Small intestine (tissue), 7 donors: ENCODE measurements at regions not wholly inside any gene's neighbourhood (a gene's known extent, or its start where the extent isn't known, plus 50 kb on each side); places are given as distances from the start of the nearest gene placed in this dataset.

Experiments used
- DNase-seq, 2 donors: peaks; one replicate each; pipeline versions ENCODE4 v3.0.0 to v3.0.0-alpha.2; 2013
- FAIRE-seq: peaks from 2 replicates; lab custom pipeline; 2012; peaks lifted over from hg19 to GRCh38; lab: Jason Lieb, UNC
- H3K27ac ChIP-seq, 3 donors: one replicate each; pipeline ENCODE4 v1.5.1; 2013; ENCODE audit warnings: low read length in 2 of 3, mild to moderate bottlenecking in 2 of 3, control low read depth in 1 of 3, inconsistent platforms in 1 of 3, low read depth in 1 of 3, moderate library complexity in 1 of 3
- H3K27me3 ChIP-seq, 3 donors: one replicate each; pipeline ENCODE4 v1.6.1; 2013; ENCODE audit warnings: low read length in 3 of 3, inconsistent platforms in 1 of 3; ENCODE audit not compliant: control insufficient read depth in 3 of 3, insufficient read depth in 3 of 3
- H3K36me3 ChIP-seq, 3 donors: one replicate each; pipeline ENCODE4 v1.6.1; 2013; ENCODE audit warnings: low read length in 3 of 3, inconsistent platforms in 1 of 3, low read depth in 1 of 3, mild to moderate bottlenecking in 1 of 3, moderate library complexity in 1 of 3; ENCODE audit not compliant: control insufficient read depth in 3 of 3, insufficient read depth in 2 of 3
- H3K4me1 ChIP-seq, 3 donors: one replicate each; pipeline ENCODE4 v1.6.1; 2013; ENCODE audit warnings: low read length in 2 of 3, inconsistent platforms in 1 of 3, low read depth in 1 of 3, mild to moderate bottlenecking in 1 of 3, moderate library complexity in 1 of 3; ENCODE audit not compliant: control insufficient read depth in 3 of 3, insufficient read depth in 2 of 3
- H3K4me3 ChIP-seq, 3 donors: one replicate each; pipeline ENCODE4 v1.5.1; 2013; ENCODE audit warnings: low read length in 3 of 3, control low read depth in 1 of 3, inconsistent platforms in 1 of 3, low read depth in 1 of 3, mild to moderate bottlenecking in 1 of 3, moderate library complexity in 1 of 3
- H3K9me3 ChIP-seq, 2 donors: one replicate each; pipeline ENCODE4 v1.6.1; 2013; ENCODE audit warnings: low read depth in 1 of 2, low read length in 1 of 2; ENCODE audit not compliant: control insufficient read depth in 2 of 2, insufficient read depth in 1 of 2
- WGBS, 3 donors: extraction: QIAGEN DNeasy Blood & Tissue Kit; methylation state at CpG; one replicate each; pipeline ENCODE4 v1.1.7; 2013; 5-methylcytosine and 5-hydroxymethylcytosine counted together
- donor health status: healthy with polysubstance abuse.
- donor health status: control.
- donor health status: control.
- donor health status: Bipolar disorder and iron deficiency.
- donor health status: healthy.

- Histone ChIP-seq H3K27me3 (no peaks in the 10 kb centered on the region), H3K36me3 (no peaks in the 10 kb centered on the region), H3K9me3 (peaks cover 0 to 4% of the 10 kb centered on the region in 2 donors), H3K4me1 (peaks cover 0 to 3% (median 0%) of the 10 kb centered on the region in 3 donors), H3K4me3 (no peak overlapping the region), H3K27ac (no peak overlapping the region)
- WGBS, 3 donors, result 84 to 96% (median 93%) methylated on average over 4 of the region's 4 CpGs
- no peak for FAIRE-seq
- no peak for DNase-seq
Observed at GRCh38 chr3:150217691-150218090, 190.4 kb upstream of the TSC22D2 start.

- FAIRE-seq, result no peak
- H3K9me3 ChIP-seq, result peaks cover 0 to 4% of the 10 kb centered on the region in 2 donors
- H3K36me3 ChIP-seq, result no peaks in the 10 kb centered on the region
- no peak for DNase-seq
- H3K27ac ChIP-seq, result no peak overlapping the region
- H3K27me3 ChIP-seq, result no peaks in the 10 kb centered on the region
- H3K4me3 ChIP-seq, result no peak overlapping the region
- peaks cover 0 to 3% (median 0%) of the 10 kb centered on the region in 3 donors for H3K4me1 ChIP-seq
- 90 to 93% (median 92%) methylated on average over 9 of the region's 9 CpGs for WGBS, 3 donors
Observed at GRCh38 chr3:150216866-150217600, 191.1 kb upstream of the TSC22D2 start.

- FAIRE-seq (no peak), DNase-seq (no peak)
- 58 to 64% (median 64%) methylated on average over 6 of the region's 6 CpGs for WGBS, 3 donors
- H3K4me3 ChIP-seq, result no peak overlapping the region
- H3K36me3 ChIP-seq, result no peaks in the 10 kb centered on the region
- no peak overlapping the region for H3K27ac ChIP-seq
- no peaks in the 10 kb centered on the region for H3K4me1 ChIP-seq
- no peaks in the 10 kb centered on the region for H3K27me3 ChIP-seq
- H3K9me3 ChIP-seq, result peaks cover 0 to 4% of the 10 kb centered on the region in 2 donors
Observed at GRCh38 chr3:150216041-150216811, 191.9 kb upstream of the TSC22D2 start.

- Histone ChIP-seq H3K4me3 (no peak overlapping the region), H3K4me1 (no peaks in the 10 kb centered on the region), H3K27me3 (peaks cover 0 to 2% (median 0%) of the 10 kb centered on the region in 3 donors), H3K27ac (no peak overlapping the region), H3K9me3 (peaks cover 0 to 4% of the 10 kb centered on the region in 2 donors), H3K36me3 (no peaks in the 10 kb centered on the region)
- no peak for DNase-seq
- FAIRE-seq, result no peak
- WGBS, 3 donors, result 73 to 80% (median 74%) methylated on average over 2 of the region's 2 CpGs
Observed at GRCh38 chr3:150215616-150216015, 192.5 kb upstream of the TSC22D2 start.

- H3K36me3 ChIP-seq, result no peaks in the 10 kb centered on the region
- no peak overlapping the region for H3K27ac ChIP-seq
- H3K9me3 ChIP-seq, result peaks cover 0 to 4% of the 10 kb centered on the region in 2 donors
- 73 to 83% (median 79%) methylated on average over 1 of the region's 1 CpG for WGBS, 3 donors
- H3K4me1 ChIP-seq, result no peaks in the 10 kb centered on the region
- no peak for FAIRE-seq
- H3K4me3 ChIP-seq, result no peak overlapping the region
- no peak for DNase-seq
- H3K27me3 ChIP-seq, result peaks cover 0 to 4% (median 0%) of the 10 kb centered on the region in 3 donors
Observed at GRCh38 chr3:150213577-150213976, 194.5 kb upstream of the TSC22D2 start.

- no peaks in the 10 kb centered on the region for H3K36me3 ChIP-seq
- peaks cover 0 to 7% (median 0%) of the 10 kb centered on the region in 3 donors for H3K27me3 ChIP-seq
- FAIRE-seq (no peak), DNase-seq (no peak)
- WGBS, 3 donors, result 66 to 72% (median 72%) methylated on average over 4 of the region's 4 CpGs
- no peak overlapping the region for H3K27ac ChIP-seq
- H3K4me1 ChIP-seq, result no peaks in the 10 kb centered on the region
- no peak overlapping the region for H3K4me3 ChIP-seq
- H3K9me3 ChIP-seq, result no peaks in the 10 kb centered on the region
Observed at GRCh38 chr3:150210461-150211110, 197.5 kb upstream of the TSC22D2 start.

- FAIRE-seq, result no peak
- Histone ChIP-seq H3K36me3 (no peaks in the 10 kb centered on the region), H3K4me1 (no peaks in the 10 kb centered on the region), H3K9me3 (peaks cover 0 to 1% of the 10 kb centered on the region in 2 donors), H3K27ac (no peak overlapping the region), H3K27me3 (peaks cover 0 to 3% (median 2%) of the 10 kb centered on the region in 3 donors), H3K4me3 (no peak overlapping the region)
- WGBS, 3 donors, result 87 to 93% (median 89%) methylated on average over 5 of the region's 5 CpGs
- DNase-seq, result no peak
Observed at GRCh38 chr3:150203273-150203672, 204.8 kb upstream of the TSC22D2 start.

GRCh38 chr3:150202711-150203110 lies 205.4 kb upstream of the TSC22D2 start:
- DNase-seq, result no peak
- H3K27me3 ChIP-seq, result peaks cover 0 to 3% (median 2%) of the 10 kb centered on the region in 3 donors
- H3K9me3 ChIP-seq, result peaks cover 0 to 3% of the 10 kb centered on the region in 2 donors
- FAIRE-seq, result no peak
- H3K27ac ChIP-seq, result no peak overlapping the region
- H3K4me1 ChIP-seq, result no peaks in the 10 kb centered on the region
- H3K4me3 ChIP-seq, result no peak overlapping the region
- WGBS, 3 donors, result 71 to 92% (median 75%) methylated on average over 1 of the region's 1 CpG
- H3K36me3 ChIP-seq, result no peaks in the 10 kb centered on the region
